LNCAP (cell line): ENCODE measurements at regions not wholly inside any gene's neighbourhood (a gene's known extent, or its start where the extent isn't known, plus 50 kb on each side); places are given as distances from the start of the nearest gene placed in this dataset.

Source experiments
- TF ChIP-seq, protein P1 (sequence below): fragments of 450-650 bp; IDR thresholded peaks from 2 replicates; pipeline ENCODE4 v1.5.1; 2017; ENCODE audit warnings: mild to moderate bottlenecking

DNA sequence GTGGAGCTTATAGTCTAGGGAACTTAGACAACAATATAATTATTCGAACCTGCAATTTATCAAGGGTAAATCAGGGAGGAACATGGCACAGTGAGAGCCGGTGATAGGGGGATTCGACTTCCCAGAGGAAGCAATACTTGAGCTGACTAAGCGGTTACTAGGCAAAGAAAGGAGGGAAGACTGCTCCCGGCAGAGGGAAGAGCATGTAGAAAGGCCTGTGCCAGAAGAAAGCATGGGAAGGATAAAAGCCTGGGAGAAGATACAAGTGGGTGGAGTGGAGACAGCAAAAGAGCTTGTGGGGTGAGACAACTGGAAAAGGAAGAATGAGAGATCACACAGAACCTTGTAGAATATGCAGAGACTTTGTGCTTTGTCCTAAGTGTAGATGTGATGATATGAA lies 93.3 kb downstream of the MARCHF4 start:
- TF ChIP-seq, protein P1, sequence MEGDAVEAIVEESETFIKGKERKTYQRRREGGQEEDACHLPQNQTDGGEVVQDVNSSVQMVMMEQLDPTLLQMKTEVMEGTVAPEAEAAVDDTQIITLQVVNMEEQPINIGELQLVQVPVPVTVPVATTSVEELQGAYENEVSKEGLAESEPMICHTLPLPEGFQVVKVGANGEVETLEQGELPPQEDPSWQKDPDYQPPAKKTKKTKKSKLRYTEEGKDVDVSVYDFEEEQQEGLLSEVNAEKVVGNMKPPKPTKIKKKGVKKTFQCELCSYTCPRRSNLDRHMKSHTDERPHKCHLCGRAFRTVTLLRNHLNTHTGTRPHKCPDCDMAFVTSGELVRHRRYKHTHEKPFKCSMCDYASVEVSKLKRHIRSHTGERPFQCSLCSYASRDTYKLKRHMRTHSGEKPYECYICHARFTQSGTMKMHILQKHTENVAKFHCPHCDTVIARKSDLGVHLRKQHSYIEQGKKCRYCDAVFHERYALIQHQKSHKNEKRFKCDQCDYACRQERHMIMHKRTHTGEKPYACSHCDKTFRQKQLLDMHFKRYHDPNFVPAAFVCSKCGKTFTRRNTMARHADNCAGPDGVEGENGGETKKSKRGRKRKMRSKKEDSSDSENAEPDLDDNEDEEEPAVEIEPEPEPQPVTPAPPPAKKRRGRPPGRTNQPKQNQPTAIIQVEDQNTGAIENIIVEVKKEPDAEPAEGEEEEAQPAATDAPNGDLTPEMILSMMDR = no peak

- TF ChIP-seq, protein P1 = no peak
These were observed 96.4 kb downstream of the MARCHF4 start for GRCh38 chr2:216275890-216276289.

- TF ChIP-seq, protein P1 = no peak
These were observed 98.0 kb downstream of the MARCHF4 start for GRCh38 chr2:216274194-216274840.

DNA sequence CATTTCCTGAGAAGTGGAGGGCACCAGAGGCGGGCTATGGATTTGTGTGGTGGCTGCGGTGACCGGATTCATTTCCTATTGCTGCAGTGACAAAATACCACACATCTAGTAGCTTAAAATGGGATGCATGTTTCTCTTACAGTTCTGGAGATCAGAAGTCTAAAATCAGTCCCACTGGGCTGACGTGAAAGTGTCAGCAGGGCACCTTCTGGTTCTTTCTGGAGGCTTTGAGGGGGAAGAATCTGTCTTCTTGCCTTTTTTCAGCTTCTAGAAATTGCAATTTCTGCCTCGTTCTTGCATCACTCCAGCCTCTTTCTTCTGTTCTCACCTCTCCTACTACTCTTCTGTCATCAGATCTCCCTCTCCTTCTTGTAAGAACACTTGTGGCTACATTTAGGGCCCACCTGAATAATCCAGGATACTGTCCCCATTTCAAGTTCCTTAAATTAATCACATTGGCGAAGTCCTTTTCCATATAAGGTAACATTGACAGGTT lies 111.2 kb downstream of the MARCHF4 start:
- TF ChIP-seq, protein P1 = no peak

DNA sequence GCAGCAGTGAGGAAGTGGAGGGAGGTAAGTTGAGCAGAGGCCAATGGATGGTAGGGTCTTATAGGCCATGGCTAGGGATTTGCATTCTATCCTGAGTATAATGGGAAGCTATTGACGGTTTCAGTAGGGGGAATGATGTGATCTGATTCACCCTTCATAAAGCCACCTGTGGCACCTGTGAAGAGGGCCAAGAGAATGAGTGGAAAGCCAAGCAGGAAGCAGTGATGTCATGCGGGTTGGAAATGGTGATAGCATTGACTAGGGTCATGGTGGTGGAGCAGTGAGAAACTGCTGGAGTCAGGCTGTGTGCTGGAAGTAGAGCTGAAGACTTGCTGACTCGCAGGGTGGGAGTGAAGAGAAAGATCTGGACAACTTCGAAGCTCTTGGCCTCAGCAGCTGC lies 111.7 kb downstream of the MARCHF4 start:
- TF ChIP-seq, protein P1 = no peak

GRCh38 chr2:216259081-216259480 lies 113.2 kb downstream of the MARCHF4 start:
- TF ChIP-seq, protein P1 = no peak

- TF ChIP-seq, protein P1 = no peak
These were observed 115.2 kb downstream of the MARCHF4 start for GRCh38 chr2:216257089-216257488.
